ENCODE measurements at regions not wholly inside any gene's neighbourhood (a gene's known extent, or its start where the extent isn't known, plus 50 kb on each side); places are given as distances from the start of the nearest gene placed in this dataset.

DNA sequence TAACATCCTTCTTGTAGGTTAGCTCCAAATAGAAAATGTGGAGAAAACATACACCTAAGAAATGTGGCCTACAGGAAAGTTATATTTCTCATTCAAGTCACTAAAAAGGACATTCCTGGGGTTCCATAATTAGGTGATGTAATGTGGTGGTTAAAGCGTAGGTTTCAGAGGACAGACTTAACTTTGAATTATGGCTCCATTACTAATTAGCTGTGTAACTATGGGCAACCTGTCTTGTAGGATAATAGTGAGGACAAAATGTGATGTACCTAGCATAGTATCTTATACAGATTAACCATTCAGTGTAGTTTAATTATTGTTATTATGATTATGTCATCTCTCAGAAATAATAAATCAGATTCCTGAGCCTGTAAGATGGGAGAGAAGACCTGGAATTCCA lies 602.5 kb downstream of the TSN start:
- Histone ChIP-seq H3K27me3 (no peaks in the 10 kb centered on the region), H3K36me3 (no peaks in the 10 kb centered on the region), H3K4me1 (no peaks in the 10 kb centered on the region), H3K9me3 (no peaks in the 10 kb centered on the region), H3K27ac (no peak overlapping the region), H3K4me3 (no peak overlapping the region)
- TF ChIP-seq, protein P1, sequence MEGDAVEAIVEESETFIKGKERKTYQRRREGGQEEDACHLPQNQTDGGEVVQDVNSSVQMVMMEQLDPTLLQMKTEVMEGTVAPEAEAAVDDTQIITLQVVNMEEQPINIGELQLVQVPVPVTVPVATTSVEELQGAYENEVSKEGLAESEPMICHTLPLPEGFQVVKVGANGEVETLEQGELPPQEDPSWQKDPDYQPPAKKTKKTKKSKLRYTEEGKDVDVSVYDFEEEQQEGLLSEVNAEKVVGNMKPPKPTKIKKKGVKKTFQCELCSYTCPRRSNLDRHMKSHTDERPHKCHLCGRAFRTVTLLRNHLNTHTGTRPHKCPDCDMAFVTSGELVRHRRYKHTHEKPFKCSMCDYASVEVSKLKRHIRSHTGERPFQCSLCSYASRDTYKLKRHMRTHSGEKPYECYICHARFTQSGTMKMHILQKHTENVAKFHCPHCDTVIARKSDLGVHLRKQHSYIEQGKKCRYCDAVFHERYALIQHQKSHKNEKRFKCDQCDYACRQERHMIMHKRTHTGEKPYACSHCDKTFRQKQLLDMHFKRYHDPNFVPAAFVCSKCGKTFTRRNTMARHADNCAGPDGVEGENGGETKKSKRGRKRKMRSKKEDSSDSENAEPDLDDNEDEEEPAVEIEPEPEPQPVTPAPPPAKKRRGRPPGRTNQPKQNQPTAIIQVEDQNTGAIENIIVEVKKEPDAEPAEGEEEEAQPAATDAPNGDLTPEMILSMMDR (IDR thresholded peaks at IDR 0.05), result no peak
- no peak for TF ChIP-seq POLR2A (IDR thresholded peaks at IDR 0.05)
- DNase-seq, result no peak

- TF ChIP-seq POLR2A (IDR thresholded peaks at IDR 0.05), result no peak
- TF ChIP-seq, protein P1 (IDR thresholded peaks at IDR 0.05), result no peak
Measured at GRCh38 chr2:122358729-122359128, 603.3 kb downstream of the TSN start.

GRCh38 chr2:122363885-122364284 lies 608.4 kb downstream of the TSN start:
- Histone ChIP-seq H3K4me1 (no peaks in the 10 kb centered on the region), H3K4me3 (no peak overlapping the region), H3K36me3 (no peaks in the 10 kb centered on the region), H3K27ac (no peak overlapping the region), H3K9me3 (no peaks in the 10 kb centered on the region), H3K27me3 (no peaks in the 10 kb centered on the region)
- TF ChIP-seq, protein P1 (IDR thresholded peaks at IDR 0.05), result no peak
- TF ChIP-seq POLR2A (IDR thresholded peaks at IDR 0.05), result no peak
- no peak for DNase-seq

More at GRCh38 chr2:122358729-122359128, 603.3 kb downstream of the TSN start:
- H3K36me3 ChIP-seq, result no peaks in the 10 kb centered on the region
- H3K4me1 ChIP-seq, result no peaks in the 10 kb centered on the region
- no peaks in the 10 kb centered on the region for H3K27me3 ChIP-seq
- no peak overlapping the region for H3K4me3 ChIP-seq
- no peak overlapping the region for H3K27ac ChIP-seq
- DNase-seq, result no peak
- H3K9me3 ChIP-seq, result no peaks in the 10 kb centered on the region

DNA sequence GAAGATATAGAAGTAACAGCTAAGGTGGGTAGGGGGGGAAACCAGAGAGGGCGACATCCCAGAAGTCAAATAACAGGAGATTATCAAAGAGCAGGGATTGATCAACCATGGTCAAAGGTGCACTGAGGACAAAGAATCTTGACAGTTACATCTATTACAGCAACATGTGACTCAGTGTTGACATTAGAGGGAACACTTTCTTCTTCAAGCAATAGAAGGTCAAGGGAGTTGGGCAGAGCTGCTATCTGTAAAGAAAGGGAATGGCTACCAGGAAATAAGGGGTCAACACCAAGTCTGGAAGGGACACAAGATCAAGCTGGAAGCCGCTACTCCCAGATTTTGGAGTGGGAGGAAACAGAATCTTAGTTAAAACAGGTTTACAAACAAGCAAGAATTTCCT lies 611.0 kb downstream of the TSN start:
- H3K4me1 ChIP-seq, result no peaks in the 10 kb centered on the region
- no peak overlapping the region for H3K4me3 ChIP-seq
- no peak for DNase-seq
- H3K9me3 ChIP-seq, result no peaks in the 10 kb centered on the region
- no peak overlapping the region for H3K27ac ChIP-seq
- no peaks in the 10 kb centered on the region for H3K27me3 ChIP-seq
- H3K36me3 ChIP-seq, result no peaks in the 10 kb centered on the region
- TF ChIP-seq, protein P1 (IDR thresholded peaks at IDR 0.05), result no peak
- no peak for TF ChIP-seq POLR2A (IDR thresholded peaks at IDR 0.05)

- Histone ChIP-seq H3K9me3 (no peaks in the 10 kb centered on the region), H3K27me3 (no peaks in the 10 kb centered on the region), H3K4me1 (no peaks in the 10 kb centered on the region), H3K4me3 (no peak overlapping the region), H3K36me3 (no peaks in the 10 kb centered on the region), H3K27ac (no peak overlapping the region)
- TF ChIP-seq, protein P1 (IDR thresholded peaks at IDR 0.05), result no peak
- no peak for TF ChIP-seq POLR2A (IDR thresholded peaks at IDR 0.05)
- DNase-seq, result no peak
Measured at GRCh38 chr2:122366969-122367645, 611.7 kb downstream of the TSN start.

GRCh38 chr2:122367646-122368010 lies 612.2 kb downstream of the TSN start:
- DNase-seq, result no peak
- Histone ChIP-seq H3K36me3 (no peaks in the 10 kb centered on the region), H3K4me3 (no peak overlapping the region), H3K27me3 (no peaks in the 10 kb centered on the region), H3K4me1 (no peaks in the 10 kb centered on the region), H3K27ac (no peak overlapping the region), H3K9me3 (no peaks in the 10 kb centered on the region)
- TF ChIP-seq, protein P1 (IDR thresholded peaks at IDR 0.05), result no peak
- no peak for TF ChIP-seq POLR2A (IDR thresholded peaks at IDR 0.05)

Data from Peyer's patch (tissue), 4 donors.